Prostate gland (tissue), 2 donors: ENCODE measurements at regions not wholly inside any gene's neighbourhood (a gene's known extent, or its start where the extent isn't known, plus 50 kb on each side); places are given as distances from the start of the nearest gene placed in this dataset.

Experiments
- POLR2AphosphoS5 ChIP-seq: sonication (generic); formaldehyde crosslinking; IDR thresholded peaks from one replicate; pipeline ENCODE4 v1.6.1; 2017; ENCODE audit warnings: antibody characterized with exemption
- TF ChIP-seq, protein P1 (sequence below), 4 experiments: fragments of 200-600 bp in 2 of 4; fragments of 450-650 bp in 2 of 4; sonication (generic) in 2 of 4; IDR thresholded peaks; 1 replicate in 3 of 4; 2 replicates in 1 of 4; pipeline ENCODE4 v1.5.1; 2016 to 2019; ENCODE audit warnings: antibody characterized with exemption in 4 of 4, mild to moderate bottlenecking in 2 of 4, moderate library complexity in 2 of 4

- TF ChIP-seq, protein P1, sequence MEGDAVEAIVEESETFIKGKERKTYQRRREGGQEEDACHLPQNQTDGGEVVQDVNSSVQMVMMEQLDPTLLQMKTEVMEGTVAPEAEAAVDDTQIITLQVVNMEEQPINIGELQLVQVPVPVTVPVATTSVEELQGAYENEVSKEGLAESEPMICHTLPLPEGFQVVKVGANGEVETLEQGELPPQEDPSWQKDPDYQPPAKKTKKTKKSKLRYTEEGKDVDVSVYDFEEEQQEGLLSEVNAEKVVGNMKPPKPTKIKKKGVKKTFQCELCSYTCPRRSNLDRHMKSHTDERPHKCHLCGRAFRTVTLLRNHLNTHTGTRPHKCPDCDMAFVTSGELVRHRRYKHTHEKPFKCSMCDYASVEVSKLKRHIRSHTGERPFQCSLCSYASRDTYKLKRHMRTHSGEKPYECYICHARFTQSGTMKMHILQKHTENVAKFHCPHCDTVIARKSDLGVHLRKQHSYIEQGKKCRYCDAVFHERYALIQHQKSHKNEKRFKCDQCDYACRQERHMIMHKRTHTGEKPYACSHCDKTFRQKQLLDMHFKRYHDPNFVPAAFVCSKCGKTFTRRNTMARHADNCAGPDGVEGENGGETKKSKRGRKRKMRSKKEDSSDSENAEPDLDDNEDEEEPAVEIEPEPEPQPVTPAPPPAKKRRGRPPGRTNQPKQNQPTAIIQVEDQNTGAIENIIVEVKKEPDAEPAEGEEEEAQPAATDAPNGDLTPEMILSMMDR (IDR thresholded peaks at IDR 0.05): no peak
- TF ChIP-seq POLR2AphosphoS5: no peak
Measured at GRCh38 chrX:124829930-124830329, 483.6 kb downstream of the SH2D1A start.
